ENCODE measurements at regions not wholly inside any gene's neighbourhood (a gene's known extent, or its start where the extent isn't known, plus 50 kb on each side); places are given as distances from the start of the nearest gene placed in this dataset.

GRCh38 chr14:84988357-84988756, 541.6 kb upstream of the FLRT2 start:
- Histone ChIP-seq H3K9me3 (ENCODE audit: control insufficient read depth in 2 of 3, insufficient read depth in 1 of 3, low read length in 3 of 3) (no peaks in the 10 kb centered on the region), H3K9ac (ENCODE audit: low read length in 3 of 3) (no peak overlapping the region), H3K27ac (ENCODE audit: low read depth in 2 of 2, low read length in 2 of 2) (no peak overlapping the region), H3K27me3 (ENCODE audit: control insufficient read depth, insufficient read depth, low read length) (no peaks in the 10 kb centered on the region), H3K36me3 (ENCODE audit: control insufficient read depth in 2 of 3, insufficient read depth in 3 of 3, low read length in 3 of 3) (no peaks in the 10 kb centered on the region), H3K4me1 (ENCODE audit: control insufficient read depth in 2 of 3, insufficient read depth in 2 of 3, low read depth in 1 of 3, low read length in 3 of 3) (no peaks in the 10 kb centered on the region), H3K4me3 (ENCODE audit: low read length in 3 of 3) (no peak overlapping the region)
- TF ChIP-seq CTCF (IDR thresholded peaks at IDR 0.05; ENCODE audit: borderline replicate concordance, extremely low read depth, insufficient read depth), result no peak
- intact Hi-C loops (cut with DNase I), result no loop called here
- DNase-seq (no peak), FAIRE-seq (no peak)

GRCh38 chr14:84991021-84991420, 538.9 kb upstream of the FLRT2 start:
- FAIRE-seq, result no peak
- no peaks in the 10 kb centered on the region for H3K9me3 ChIP-seq (ENCODE audit: control insufficient read depth in 2 of 3, insufficient read depth in 1 of 3, low read length in 3 of 3)
- no peak overlapping the region for H3K4me3 ChIP-seq (ENCODE audit: low read length in 3 of 3)
- no peak for TF ChIP-seq CTCF (IDR thresholded peaks at IDR 0.05; ENCODE audit: borderline replicate concordance, extremely low read depth, insufficient read depth)
- no peak overlapping the region for H3K9ac ChIP-seq (ENCODE audit: low read length in 3 of 3)
- H3K36me3 ChIP-seq (ENCODE audit: control insufficient read depth in 2 of 3, insufficient read depth in 3 of 3, low read length in 3 of 3), result no peaks in the 10 kb centered on the region
- H3K4me1 ChIP-seq (ENCODE audit: control insufficient read depth in 2 of 3, insufficient read depth in 2 of 3, low read depth in 1 of 3, low read length in 3 of 3), result no peaks in the 10 kb centered on the region
- H3K27me3 ChIP-seq (ENCODE audit: control insufficient read depth, insufficient read depth, low read length), result no peaks in the 10 kb centered on the region
- intact Hi-C loops (cut with DNase I), result no loop called here
- no peak overlapping the region for H3K27ac ChIP-seq (ENCODE audit: low read depth in 2 of 2, low read length in 2 of 2)
- no peak for DNase-seq

GRCh38 chr14:84998216-84998615, 531.7 kb upstream of the FLRT2 start:
- H3K27me3 ChIP-seq (ENCODE audit: control insufficient read depth, insufficient read depth, low read length), result no peaks in the 10 kb centered on the region
- no peak for FAIRE-seq
- H3K9ac ChIP-seq (ENCODE audit: low read length in 3 of 3), result no peak overlapping the region
- DNase-seq, result no peak
- H3K4me1 ChIP-seq (ENCODE audit: control insufficient read depth in 2 of 3, insufficient read depth in 2 of 3, low read depth in 1 of 3, low read length in 3 of 3), result no peaks in the 10 kb centered on the region
- H3K36me3 ChIP-seq (ENCODE audit: control insufficient read depth in 2 of 3, insufficient read depth in 3 of 3, low read length in 3 of 3), result no peaks in the 10 kb centered on the region
- intact Hi-C loops (cut with DNase I), result no loop called here
- no peak for TF ChIP-seq CTCF (IDR thresholded peaks at IDR 0.05; ENCODE audit: borderline replicate concordance, extremely low read depth, insufficient read depth)
- H3K27ac ChIP-seq (ENCODE audit: low read depth in 2 of 2, low read length in 2 of 2), result no peak overlapping the region
- H3K9me3 ChIP-seq (ENCODE audit: control insufficient read depth in 2 of 3, insufficient read depth in 1 of 3, low read length in 3 of 3), result no peaks in the 10 kb centered on the region
- no peak overlapping the region for H3K4me3 ChIP-seq (ENCODE audit: low read length in 3 of 3)

- DNase-seq (no peak), FAIRE-seq (no peak)
- Histone ChIP-seq H3K27ac (ENCODE audit: low read depth in 2 of 2, low read length in 2 of 2) (no peak overlapping the region), H3K4me3 (ENCODE audit: low read length in 3 of 3) (no peak overlapping the region), H3K9ac (ENCODE audit: low read length in 3 of 3) (no peak overlapping the region), H3K4me1 (ENCODE audit: control insufficient read depth in 2 of 3, insufficient read depth in 2 of 3, low read depth in 1 of 3, low read length in 3 of 3) (no peaks in the 10 kb centered on the region), H3K9me3 (ENCODE audit: control insufficient read depth in 2 of 3, insufficient read depth in 1 of 3, low read length in 3 of 3) (no peaks in the 10 kb centered on the region), H3K27me3 (ENCODE audit: control insufficient read depth, insufficient read depth, low read length) (no peaks in the 10 kb centered on the region), H3K36me3 (ENCODE audit: control insufficient read depth in 2 of 3, insufficient read depth in 3 of 3, low read length in 3 of 3) (no peaks in the 10 kb centered on the region)
- no peak for TF ChIP-seq CTCF (IDR thresholded peaks at IDR 0.05; ENCODE audit: borderline replicate concordance, extremely low read depth, insufficient read depth)
- intact Hi-C loops (cut with DNase I), result no loop called here
These were observed 527.1 kb upstream of the FLRT2 start for GRCh38 chr14:85002846-85003245.

Data from kidney (tissue), 13 donors.